ENCODE measurements at regions not wholly inside any gene's neighbourhood (a gene's known extent, or its start where the extent isn't known, plus 50 kb on each side); places are given as distances from the start of the nearest gene placed in this dataset.

- Histone ChIP-seq H3K36me3 (ENCODE audit: control insufficient read depth, insufficient read depth, low read length) (no peaks in the 10 kb centered on the region), H3K27ac (no peak overlapping the region), H3K79me2 (no peaks in the 10 kb centered on the region), H3K4me3 (ENCODE audit: low read depth, low read length) (no peak overlapping the region), H3K27me3 (ENCODE audit: control insufficient read depth, insufficient read depth, low read length) (no peaks in the 10 kb centered on the region), H3K4me1 (no peaks in the 10 kb centered on the region), H3K9ac (no peak overlapping the region), H3K4me2 (ENCODE audit: low read length) (no peak overlapping the region), H2AFZ (no peak overlapping the region), H3K9me3 (ENCODE audit: control insufficient read depth, low read length) (no peaks in the 10 kb centered on the region)
- TF ChIP-seq CTCF (IDR thresholded peaks at IDR 0.05) = no peak
These were observed 55.1 kb upstream of the PAGE4 start for GRCh38 chrX:49773993-49774392.

GRCh38 chrX:49767236-49767635 is 61.9 kb upstream of the PAGE4 start:
- Histone ChIP-seq H3K27me3 (ENCODE audit: control insufficient read depth, insufficient read depth, low read length) (no peaks in the 10 kb centered on the region), H3K36me3 (ENCODE audit: control insufficient read depth, insufficient read depth, low read length) (no peaks in the 10 kb centered on the region), H3K4me3 (ENCODE audit: low read depth, low read length) (no peak overlapping the region), H3K79me2 (no peaks in the 10 kb centered on the region), H2AFZ (no peak overlapping the region), H3K4me1 (no peaks in the 10 kb centered on the region), H3K27ac (no peak overlapping the region), H3K4me2 (ENCODE audit: low read length) (no peak overlapping the region), H3K9ac (no peak overlapping the region), H3K9me3 (ENCODE audit: control insufficient read depth, low read length) (no peaks in the 10 kb centered on the region)
- TF ChIP-seq CTCF (IDR thresholded peaks at IDR 0.05) = no peak

- no peak for TF ChIP-seq CTCF (IDR thresholded peaks at IDR 0.05)
- Histone ChIP-seq H3K36me3 (ENCODE audit: control insufficient read depth, insufficient read depth, low read length) (no peaks in the 10 kb centered on the region), H3K27ac (no peak overlapping the region), H3K27me3 (ENCODE audit: control insufficient read depth, insufficient read depth, low read length) (no peaks in the 10 kb centered on the region), H3K79me2 (no peaks in the 10 kb centered on the region), H3K9ac (no peak overlapping the region), H3K4me2 (ENCODE audit: low read length) (no peak overlapping the region), H3K9me3 (ENCODE audit: control insufficient read depth, low read length) (no peaks in the 10 kb centered on the region), H2AFZ (no peak overlapping the region), H3K4me1 (no peaks in the 10 kb centered on the region), H3K4me3 (ENCODE audit: low read depth, low read length) (no peak overlapping the region)
These were observed 66.5 kb upstream of the PAGE1 start for GRCh38 chrX:49762175-49762720.

- no peak overlapping the region for H3K4me3 ChIP-seq (ENCODE audit: low read depth, low read length)
These were observed 65.7 kb upstream of the PAGE1 start for GRCh38 chrX:49761481-49761880.

More at GRCh38 chrX:49761481-49761880, 65.7 kb upstream of the PAGE1 start:
- H3K27me3 ChIP-seq (ENCODE audit: control insufficient read depth, insufficient read depth, low read length) = no peaks in the 10 kb centered on the region
- no peak overlapping the region for H3K27ac ChIP-seq
- no peaks in the 10 kb centered on the region for H3K36me3 ChIP-seq (ENCODE audit: control insufficient read depth, insufficient read depth, low read length)
- H3K4me1 ChIP-seq = no peaks in the 10 kb centered on the region
- H3K9ac ChIP-seq = no peak overlapping the region
- H3K4me2 ChIP-seq (ENCODE audit: low read length) = no peak overlapping the region
- H3K9me3 ChIP-seq (ENCODE audit: control insufficient read depth, low read length) = no peaks in the 10 kb centered on the region
- H2AFZ ChIP-seq = no peak overlapping the region
- no peaks in the 10 kb centered on the region for H3K79me2 ChIP-seq
- peak; percentile 35 for TF ChIP-seq CTCF (IDR thresholded peaks at IDR 0.05)

Data from parathyroid adenoma (tissue), 2 donors.